WTC11 (cell line): ENCODE measurements at regions not wholly inside any gene's neighbourhood (a gene's known extent, or its start where the extent isn't known, plus 50 kb on each side); places are given as distances from the start of the nearest gene placed in this dataset.

ENCODE experiments used
- IRF2 ChIP-seq: sonication (generic); formaldehyde crosslinking; IDR thresholded peaks from 2 replicates; pipeline ENCODE4 v1.8.0; 2022; ENCODE audit warnings: low read depth, missing genetic modification reagents, borderline replicate concordance
- MYBL2 ChIP-seq: sonication (generic); formaldehyde crosslinking; IDR thresholded peaks from 2 replicates; pipeline ENCODE4 v1.8.1; 2023; ENCODE audit warnings: mild to moderate bottlenecking, moderate library complexity, missing genetic modification reagents
- NR3C1 ChIP-seq: sonication (generic); formaldehyde crosslinking; conservative IDR thresholded peaks from 2 replicates; pipeline ENCODE4 v1.8.1; 2023; ENCODE audit warnings: low read depth, mild to moderate bottlenecking, missing genetic modification reagents
- ZNF219 ChIP-seq: sonication (generic); formaldehyde crosslinking; IDR thresholded peaks from 2 replicates; pipeline ENCODE4 v1.8.0; 2023; ENCODE audit warnings: missing genetic modification reagents, mild to moderate bottlenecking, borderline replicate concordance
- ZNF232 ChIP-seq: sonication (generic); formaldehyde crosslinking; IDR thresholded peaks from 2 replicates; pipeline ENCODE4 v1.8.0; 2022; ENCODE audit warnings: mild to moderate bottlenecking, missing genetic modification reagents
- ZNF416 ChIP-seq: fragments of 250-450 bp; sonication (Bioruptor Pico); IDR thresholded peaks from 2 replicates; pipeline ENCODE4 v1.9.0; 2021; ENCODE audit warnings: mild to moderate bottlenecking, inconsistent platforms
- TF ChIP-seq, protein P1 (sequence below): sonication (generic); formaldehyde crosslinking; IDR thresholded peaks from 2 replicates; pipeline ENCODE4 v1.8.1; 2023; ENCODE audit warnings: mild to moderate bottlenecking, missing genetic modification reagents
- TF ChIP-seq, protein P2 (sequence below): fragments of 250-450 bp; sonication (Bioruptor Pico); IDR thresholded peaks from 2 replicates; pipeline ENCODE4 v2.1.2; 2022; ENCODE audit warnings: mild to moderate bottlenecking, moderate library complexity
- TF ChIP-seq, protein P3 (sequence below): fragments of 200-600 bp; IDR thresholded peaks from 2 replicates; pipeline ENCODE4 v1.8.0; 2022; ENCODE audit warnings: antibody characterized with exemption
- TF ChIP-seq, protein P4 (sequence below): sonication (generic); formaldehyde crosslinking; IDR thresholded peaks from 2 replicates; pipeline ENCODE4 v1.8.1; 2022; ENCODE audit warnings: low read depth, mild to moderate bottlenecking, moderate library complexity, missing genetic modification reagents, borderline replicate concordance

DNA sequence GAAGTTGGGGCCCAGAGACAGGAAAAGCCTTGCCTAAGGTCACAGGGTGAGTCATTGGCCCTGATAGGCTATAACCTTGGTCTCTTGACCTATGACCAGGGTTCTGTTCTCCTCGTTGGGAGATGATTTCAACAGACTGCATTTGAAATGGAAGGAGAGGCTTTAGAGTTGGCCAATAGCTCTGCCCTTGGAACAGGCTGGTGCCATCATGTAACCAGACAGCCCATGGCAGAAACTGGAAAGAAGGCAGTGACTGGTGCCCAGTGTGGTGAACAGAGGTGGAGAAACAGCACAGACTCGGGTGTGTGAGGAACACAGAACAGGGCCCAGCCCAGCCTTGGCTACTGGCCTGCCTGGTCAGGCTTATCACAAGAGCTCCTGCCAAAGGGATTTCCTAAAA is 109.8 kb upstream of the SLC25A48 start:
- TF ChIP-seq, protein P1, sequence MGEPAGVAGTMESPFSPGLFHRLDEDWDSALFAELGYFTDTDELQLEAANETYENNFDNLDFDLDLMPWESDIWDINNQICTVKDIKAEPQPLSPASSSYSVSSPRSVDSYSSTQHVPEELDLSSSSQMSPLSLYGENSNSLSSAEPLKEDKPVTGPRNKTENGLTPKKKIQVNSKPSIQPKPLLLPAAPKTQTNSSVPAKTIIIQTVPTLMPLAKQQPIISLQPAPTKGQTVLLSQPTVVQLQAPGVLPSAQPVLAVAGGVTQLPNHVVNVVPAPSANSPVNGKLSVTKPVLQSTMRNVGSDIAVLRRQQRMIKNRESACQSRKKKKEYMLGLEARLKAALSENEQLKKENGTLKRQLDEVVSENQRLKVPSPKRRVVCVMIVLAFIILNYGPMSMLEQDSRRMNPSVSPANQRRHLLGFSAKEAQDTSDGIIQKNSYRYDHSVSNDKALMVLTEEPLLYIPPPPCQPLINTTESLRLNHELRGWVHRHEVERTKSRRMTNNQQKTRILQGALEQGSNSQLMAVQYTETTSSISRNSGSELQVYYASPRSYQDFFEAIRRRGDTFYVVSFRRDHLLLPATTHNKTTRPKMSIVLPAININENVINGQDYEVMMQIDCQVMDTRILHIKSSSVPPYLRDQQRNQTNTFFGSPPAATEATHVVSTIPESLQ, result no peak
- TF ChIP-seq ZNF219 (CRISPR knock-in tag) (no peak), ZNF232 (CRISPR knock-in tag) (no peak), MYBL2 (CRISPR knock-in tag) (no peak), NR3C1 (no peak), IRF2 (no peak), ZNF416 (CRISPR knock-in tag) (no peak)
- TF ChIP-seq, protein P2, sequence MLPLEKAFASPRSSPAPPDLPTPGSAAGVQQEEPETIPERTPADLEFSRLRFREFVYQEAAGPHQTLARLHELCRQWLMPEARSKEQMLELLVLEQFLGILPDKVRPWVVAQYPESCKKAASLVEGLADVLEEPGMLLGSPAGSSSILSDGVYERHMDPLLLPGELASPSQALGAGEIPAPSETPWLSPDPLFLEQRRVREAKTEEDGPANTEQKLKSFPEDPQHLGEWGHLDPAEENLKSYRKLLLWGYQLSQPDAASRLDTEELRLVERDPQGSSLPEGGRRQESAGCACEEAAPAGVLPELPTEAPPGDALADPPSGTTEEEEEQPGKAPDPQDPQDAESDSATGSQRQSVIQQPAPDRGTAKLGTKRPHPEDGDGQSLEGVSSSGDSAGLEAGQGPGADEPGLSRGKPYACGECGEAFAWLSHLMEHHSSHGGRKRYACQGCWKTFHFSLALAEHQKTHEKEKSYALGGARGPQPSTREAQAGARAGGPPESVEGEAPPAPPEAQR (CRISPR knock-in tag), result no peak
- TF ChIP-seq, protein P3, sequence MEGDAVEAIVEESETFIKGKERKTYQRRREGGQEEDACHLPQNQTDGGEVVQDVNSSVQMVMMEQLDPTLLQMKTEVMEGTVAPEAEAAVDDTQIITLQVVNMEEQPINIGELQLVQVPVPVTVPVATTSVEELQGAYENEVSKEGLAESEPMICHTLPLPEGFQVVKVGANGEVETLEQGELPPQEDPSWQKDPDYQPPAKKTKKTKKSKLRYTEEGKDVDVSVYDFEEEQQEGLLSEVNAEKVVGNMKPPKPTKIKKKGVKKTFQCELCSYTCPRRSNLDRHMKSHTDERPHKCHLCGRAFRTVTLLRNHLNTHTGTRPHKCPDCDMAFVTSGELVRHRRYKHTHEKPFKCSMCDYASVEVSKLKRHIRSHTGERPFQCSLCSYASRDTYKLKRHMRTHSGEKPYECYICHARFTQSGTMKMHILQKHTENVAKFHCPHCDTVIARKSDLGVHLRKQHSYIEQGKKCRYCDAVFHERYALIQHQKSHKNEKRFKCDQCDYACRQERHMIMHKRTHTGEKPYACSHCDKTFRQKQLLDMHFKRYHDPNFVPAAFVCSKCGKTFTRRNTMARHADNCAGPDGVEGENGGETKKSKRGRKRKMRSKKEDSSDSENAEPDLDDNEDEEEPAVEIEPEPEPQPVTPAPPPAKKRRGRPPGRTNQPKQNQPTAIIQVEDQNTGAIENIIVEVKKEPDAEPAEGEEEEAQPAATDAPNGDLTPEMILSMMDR, result no peak
- TF ChIP-seq, protein P4, sequence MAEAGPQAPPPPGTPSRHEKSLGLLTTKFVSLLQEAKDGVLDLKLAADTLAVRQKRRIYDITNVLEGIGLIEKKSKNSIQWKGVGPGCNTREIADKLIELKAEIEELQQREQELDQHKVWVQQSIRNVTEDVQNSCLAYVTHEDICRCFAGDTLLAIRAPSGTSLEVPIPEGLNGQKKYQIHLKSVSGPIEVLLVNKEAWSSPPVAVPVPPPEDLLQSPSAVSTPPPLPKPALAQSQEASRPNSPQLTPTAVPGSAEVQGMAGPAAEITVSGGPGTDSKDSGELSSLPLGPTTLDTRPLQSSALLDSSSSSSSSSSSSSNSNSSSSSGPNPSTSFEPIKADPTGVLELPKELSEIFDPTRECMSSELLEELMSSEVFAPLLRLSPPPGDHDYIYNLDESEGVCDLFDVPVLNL (CRISPR knock-in tag), result no peak
